IMR-90 (cell line): ENCODE measurements at regions not wholly inside any gene's neighbourhood (a gene's known extent, or its start where the extent isn't known, plus 50 kb on each side); places are given as distances from the start of the nearest gene placed in this dataset.

Source experiments
- ATAC-seq: fragments of 200-7000 bp; cut with Tn5 transposase; 2 replicates; pipeline ENCODE4 v1.9.1; 2020; ENCODE audit warnings: low read depth, mild to moderate bottlenecking, moderate library complexity
- BruUV-seq: library from RNA; stranded (reverse); fragments of 400-500 nt; replicated peaks from 2 replicates; lab custom pipeline; 2021; lab: Mats Ljungman, UMichigan
- CTCF ChIA-PET: fragments of 300-600 bp; formaldehyde crosslinking; extraction: SDS; loops from one replicate; lab custom pipeline; 2021; ENCODE audit warnings: antibody characterized with exemption; lab: Yijun Ruan, JAX
- POLR2A ChIA-PET: fragments of 300-600 bp; sonication (Branson Sonifier 250); formaldehyde crosslinking; loops from one replicate; lab custom pipeline; 2022; ENCODE audit warnings: antibody characterized with exemption; ENCODE audit not compliant: unreplicated experiment; lab: Charles Lee
- DNase-seq: peaks from one replicate; pipeline ENCODE4 v3.0.0; 2013
- H2AFZ ChIP-seq: replicated peaks from 2 replicates; pipeline ENCODE3; 2013; ENCODE audit warnings: low read length, mild to moderate bottlenecking; ENCODE audit not compliant: poor library complexity
- H2AK5ac ChIP-seq: 2 replicates; pipeline ENCODE4 v1.6.1; 2013; ENCODE audit warnings: low read depth, low read length, inconsistent platforms
- H2AK9ac ChIP-seq: replicated peaks from 2 replicates; pipeline ENCODE3; 2013; ENCODE audit warnings: mild to moderate bottlenecking, low read depth, low read length, moderate library complexity; ENCODE audit not compliant: poor library complexity
- H2BK120ac ChIP-seq: 2 replicates; pipeline ENCODE4 v1.6.1; 2013; ENCODE audit warnings: low read depth, low read length, inconsistent platforms
- H2BK15ac ChIP-seq: 3 replicates; pipeline ENCODE4 v1.6.1; 2013; ENCODE audit warnings: low read depth, low read length, inconsistent platforms
- H2BK20ac ChIP-seq: 2 replicates; pipeline ENCODE4 v1.6.1; 2013; ENCODE audit warnings: low read depth, mild to moderate bottlenecking, inconsistent platforms, low read length, moderate library complexity
- H2BK5ac ChIP-seq: 2 replicates; pipeline ENCODE4 v1.6.1; 2013; ENCODE audit warnings: mild to moderate bottlenecking, low read depth, low read length, inconsistent platforms; ENCODE audit not compliant: poor library complexity, severe bottlenecking
- H3K14ac ChIP-seq: replicated peaks from 2 replicates; pipeline ENCODE4 v1.6.1; 2013; ENCODE audit warnings: low read depth, low read length, inconsistent platforms
- H3K18ac ChIP-seq: 2 replicates; pipeline ENCODE4 v1.6.1; 2013; ENCODE audit warnings: low read depth, low read length, control low read depth
- H3K23ac ChIP-seq: 2 replicates; pipeline ENCODE4 v1.6.1; 2013; ENCODE audit warnings: low read depth, low read length, inconsistent platforms
- H3K27ac ChIP-seq: 2 replicates; pipeline ENCODE4 v1.5.1; 2013; ENCODE audit warnings: mild to moderate bottlenecking, control low read depth, low read length; ENCODE audit not compliant: insufficient read depth
- H3K27me3 ChIP-seq: 2 replicates; pipeline ENCODE4 v1.6.1; 2013; ENCODE audit warnings: low read length; ENCODE audit not compliant: control insufficient read depth, insufficient read depth
- H3K36me3 ChIP-seq: 2 replicates; pipeline ENCODE4 v1.6.1; 2013; ENCODE audit warnings: low read length, mixed read lengths; ENCODE audit not compliant: control insufficient read depth, insufficient read depth
- H3K4ac ChIP-seq: 2 replicates; pipeline ENCODE4 v1.6.1; 2013; ENCODE audit warnings: low read depth, low read length, inconsistent platforms
- H3K4me1 ChIP-seq: 2 replicates; pipeline ENCODE4 v1.6.1; 2013; ENCODE audit warnings: low read length, mixed read lengths; ENCODE audit not compliant: control insufficient read depth, insufficient read depth
- H3K4me2 ChIP-seq: 2 replicates; pipeline ENCODE4 v1.6.1; 2013; ENCODE audit warnings: low read depth, mild to moderate bottlenecking, control low read depth, low read length, moderate library complexity
- H3K4me3 ChIP-seq: 2 replicates; pipeline ENCODE4 v1.5.1; 2013; ENCODE audit warnings: low read depth, mild to moderate bottlenecking, control low read depth, low read length, moderate library complexity; ENCODE audit not compliant: insufficient read depth
- H3K56ac ChIP-seq: 2 replicates; pipeline ENCODE4 v1.6.1; 2013; ENCODE audit warnings: low read length, inconsistent platforms; ENCODE audit not compliant: insufficient read depth; ENCODE audit errors: extremely low read depth
- H3K79me1 ChIP-seq, 2 experiments: 2 replicates each; pipeline ENCODE4 v1.6.1; 2013; ENCODE audit warnings: low read length in 2 of 2, inconsistent platforms in 1 of 2, low read depth in 1 of 2
- H3K9ac ChIP-seq: 2 replicates; pipeline ENCODE4 v1.6.1; 2013; ENCODE audit warnings: low read depth, low read length, control low read depth
- H3K9me1 ChIP-seq: 2 replicates; pipeline ENCODE4 v1.6.1; 2013; ENCODE audit warnings: low read length, inconsistent platforms; ENCODE audit not compliant: insufficient read depth
- H3K9me3 ChIP-seq: 2 replicates; pipeline ENCODE4 v1.6.1; 2013; ENCODE audit warnings: low read length; ENCODE audit not compliant: control insufficient read depth, insufficient read depth
- H4K20me1 ChIP-seq: 2 replicates; pipeline ENCODE4 v1.6.1; 2013; ENCODE audit warnings: low read length, inconsistent platforms; ENCODE audit not compliant: insufficient read depth
- H4K5ac ChIP-seq: 2 replicates; pipeline ENCODE4 v1.6.1; 2013; ENCODE audit warnings: mild to moderate bottlenecking, low read depth, low read length, control low read depth
- H4K8ac ChIP-seq, 2 experiments: 2 replicates each; pipeline ENCODE4 v1.6.1; 2013; ENCODE audit warnings: low read depth in 2 of 2, low read length in 2 of 2, control low read depth in 1 of 2, inconsistent platforms in 1 of 2
- H4K91ac ChIP-seq: 2 replicates; pipeline ENCODE4 v1.6.1; 2013; ENCODE audit warnings: low read depth, low read length, inconsistent platforms; ENCODE audit not compliant: insufficient read depth
- FOS ChIP-seq: fragments of 150-350 bp; IDR thresholded peaks from 2 replicates; pipeline ENCODE4 v1.6.1; 2016; ENCODE audit warnings: low read depth, low read length
- MAZ ChIP-seq: IDR thresholded peaks from 2 replicates; pipeline ENCODE4 v1.6.1; 2012; ENCODE audit warnings: low read depth, mild to moderate bottlenecking, low read length, improper control_type of control experiment, moderate library complexity, borderline replicate concordance
- RCOR1 ChIP-seq: IDR thresholded peaks from 2 replicates; pipeline ENCODE4 v1.6.1; 2012; ENCODE audit warnings: mild to moderate bottlenecking, low read length, improper control_type of control experiment; ENCODE audit not compliant: insufficient replicate concordance
- WGBS, 2 experiments: methylation state at CpG; one replicate each; pipeline versions ENCODE4 v1.1.5 to v1.1.7; 2013; ENCODE audit warnings: missing lambda C conversion rate in 2 of 2; ENCODE audit not compliant: insufficient read length in 1 of 2; ENCODE audit errors: extremely low coverage in 2 of 2; 5-methylcytosine and 5-hydroxymethylcytosine counted together
- dilution Hi-C: fragments of 300-500 bp; cut with HindIII; formaldehyde crosslinking; loops from one replicate; pipeline ENCODE4 v1.14.3; 2018; ENCODE audit warnings: low sequenced_read_pairs; ENCODE audit not compliant: unreplicated experiment
- in situ Hi-C: fragments of 300-500 bp; cut with MboI; formaldehyde crosslinking; loops from 3 replicates; pipeline ENCODE4 v1.14.3; 2019; ENCODE audit warnings: low sequenced_read_pairs, inconsistent platforms, mixed read lengths
- intact Hi-C: fragments of 100-400 bp; cut with micrococcal nuclease; formaldehyde crosslinking; loops from 2 replicates; pipeline ENCODE4 v1.10.0; 2022

DNA sequence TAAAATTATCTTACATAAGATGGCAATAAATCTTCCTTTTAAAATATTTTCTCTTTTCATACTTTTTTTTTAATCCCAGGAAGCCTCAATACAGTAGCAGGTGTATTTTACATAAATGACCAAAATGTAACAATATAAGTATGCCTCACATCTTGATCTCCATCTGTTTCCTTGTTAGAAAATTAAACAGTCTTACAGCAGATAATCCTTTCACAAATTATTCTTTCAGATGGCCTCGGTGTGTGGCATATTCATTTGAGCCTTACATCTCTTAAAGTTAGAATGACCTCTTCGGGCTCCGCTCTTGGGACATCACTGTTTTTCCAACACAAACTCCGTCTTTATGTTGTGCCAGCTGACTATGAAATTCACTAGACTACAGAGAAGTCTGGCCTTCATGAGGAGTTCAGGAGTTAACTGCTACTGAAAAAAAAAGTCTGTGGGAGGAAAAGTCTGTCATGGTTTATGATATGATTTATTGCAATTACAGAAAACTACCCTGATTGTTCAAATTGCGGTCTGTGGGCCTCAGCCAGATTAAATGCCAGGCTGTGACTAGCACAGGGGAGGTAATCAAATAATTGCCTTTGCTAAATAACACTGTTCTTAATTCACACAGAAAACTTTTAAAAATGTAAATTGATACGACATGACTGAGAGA lies 292.9 kb upstream of the PUM3 start:
- no peaks in the 10 kb centered on the region for H3K9me3 ChIP-seq
- no peak overlapping the region for H3K9ac ChIP-seq
- H2AFZ ChIP-seq, result no peak overlapping the region
- no peak overlapping the region for H2BK20ac ChIP-seq
- no peak overlapping the region for H4K8ac ChIP-seq
- no CpG with 5 or more reads among the region's 6 CpGs for WGBS, 2 experiments
- no peaks in the 10 kb centered on the region for H3K27me3 ChIP-seq
- no peak overlapping the region for H3K4ac ChIP-seq
- no peaks in the 10 kb centered on the region for H3K36me3 ChIP-seq
- no peak overlapping the region for H3K4me3 ChIP-seq
- ATAC-seq (no peak), DNase-seq (no peak)
- dilution Hi-C loops, result no loop called here
- no peak overlapping the region for H2BK5ac ChIP-seq
- H2AK5ac ChIP-seq, result no peak overlapping the region
- H3K79me1 ChIP-seq, result no peaks in the 10 kb centered on the region
- no peak overlapping the region for H3K56ac ChIP-seq
- no peak overlapping the region for H4K91ac ChIP-seq
- H4K5ac ChIP-seq, result no peak overlapping the region
- H3K27ac ChIP-seq, result no peak overlapping the region
- no peak overlapping the region for H3K14ac ChIP-seq
- intact Hi-C loops, result loop anchor here (10.0 kb wide), 1 partner anchor 58 kb away; no protein-coding TSS in a partner anchor
- H3K23ac ChIP-seq, result no peak overlapping the region
- H2BK15ac ChIP-seq, result no peak overlapping the region
- in situ Hi-C loops, result no loop called here
- H2AK9ac ChIP-seq, result no peak overlapping the region
- H3K18ac ChIP-seq, result no peak overlapping the region
- BruUV-seq, result no TSS peak
- no peaks in the 10 kb centered on the region for H3K4me1 ChIP-seq
- no peaks in the 10 kb centered on the region for H3K9me1 ChIP-seq
- POLR2A ChIA-PET, result no interaction called here
- CTCF ChIA-PET, result no interaction called here
- no peak overlapping the region for H2BK120ac ChIP-seq
- H4K20me1 ChIP-seq, result no peaks in the 10 kb centered on the region
- no peak overlapping the region for H3K4me2 ChIP-seq
- TF ChIP-seq FOS (no peak), MAZ (no peak), RCOR1 (no peak)
